DND-41 (cell line): ENCODE measurements at regions not wholly inside any gene's neighbourhood (a gene's known extent, or its start where the extent isn't known, plus 50 kb on each side); places are given as distances from the start of the nearest gene placed in this dataset.

Experiments used
- ATAC-seq: fragments of 200-7000 bp; cut with Tn5 transposase; 3 replicates; pipeline ENCODE4 v1.9.1; 2021; ENCODE audit warnings: low read depth; ENCODE audit not compliant: insufficient read depth
- DNase-seq: peaks from one replicate; pipeline ENCODE4 v3.0.0-alpha.2; 2020
- H2AFZ ChIP-seq: 2 replicates; pipeline ENCODE4 v1.6.0; 2012; ENCODE audit warnings: low read depth, low read length
- H3K27ac ChIP-seq: 2 replicates; pipeline ENCODE4 v1.5.1; 2012; ENCODE audit warnings: low read length, inconsistent platforms
- H3K27me3 ChIP-seq: fragments of 200-600 bp; sonication (generic); 2 replicates; pipeline ENCODE4 v1.6.0; 2012; ENCODE audit warnings: low read length, mild to moderate bottlenecking, inconsistent platforms; ENCODE audit not compliant: insufficient read depth, poor library complexity
- H3K36me3 ChIP-seq: 2 replicates; pipeline ENCODE4 v1.5.1; 2012; ENCODE audit warnings: low read length, inconsistent platforms; ENCODE audit not compliant: insufficient read depth
- H3K4me1 ChIP-seq: 2 replicates; pipeline ENCODE4 v1.5.1; 2012; ENCODE audit warnings: mild to moderate bottlenecking, low read length; ENCODE audit not compliant: insufficient read depth
- H3K4me2 ChIP-seq: 2 replicates; pipeline ENCODE4 v1.6.0; 2012; ENCODE audit warnings: mild to moderate bottlenecking, moderate library complexity, low read length, inconsistent platforms; ENCODE audit not compliant: insufficient read depth
- H3K4me3 ChIP-seq, 2 experiments: fragments of 200-600 bp in 1 of 2; shearing (Covaris generic) in 1 of 2; 2 replicates each; pipeline ENCODE4 v1.5.1; 2012 to 2016; ENCODE audit warnings: inconsistent platforms in 2 of 2, low read length in 2 of 2, mild to moderate bottlenecking in 2 of 2, low read depth in 1 of 2, moderate library complexity in 1 of 2
- H3K79me2 ChIP-seq: 2 replicates; pipeline ENCODE4 v1.6.0; 2012; ENCODE audit warnings: low read length, inconsistent platforms; ENCODE audit not compliant: insufficient read depth
- H3K9ac ChIP-seq: 2 replicates; pipeline ENCODE4 v1.6.0; 2012; ENCODE audit warnings: low read depth, mild to moderate bottlenecking, inconsistent platforms, low read length, moderate library complexity
- H3K9me3 ChIP-seq: 2 replicates; pipeline ENCODE4 v1.5.1; 2012; ENCODE audit warnings: low read length, moderate library complexity, mild to moderate bottlenecking, inconsistent platforms; ENCODE audit not compliant: insufficient read depth, severe bottlenecking
- H4K20me1 ChIP-seq: 2 replicates; pipeline ENCODE4 v1.6.0; 2012; ENCODE audit warnings: low read length; ENCODE audit not compliant: insufficient read depth
- EZH2 ChIP-seq: IDR thresholded peaks from 3 replicates; pipeline ENCODE4 v1.6.1; 2012; ENCODE audit warnings: borderline replicate concordance, low read depth, mild to moderate bottlenecking, moderate library complexity, low read length, inconsistent platforms; ENCODE audit not compliant: severe bottlenecking
- TF ChIP-seq, protein P1 (sequence below): IDR thresholded peaks from 2 replicates; pipeline ENCODE4 v1.5.1; 2012; ENCODE audit warnings: borderline replicate concordance, low read length, moderate library complexity, mild to moderate bottlenecking; ENCODE audit not compliant: poor library complexity, severe bottlenecking; ENCODE audit errors: extremely low read depth

DNA sequence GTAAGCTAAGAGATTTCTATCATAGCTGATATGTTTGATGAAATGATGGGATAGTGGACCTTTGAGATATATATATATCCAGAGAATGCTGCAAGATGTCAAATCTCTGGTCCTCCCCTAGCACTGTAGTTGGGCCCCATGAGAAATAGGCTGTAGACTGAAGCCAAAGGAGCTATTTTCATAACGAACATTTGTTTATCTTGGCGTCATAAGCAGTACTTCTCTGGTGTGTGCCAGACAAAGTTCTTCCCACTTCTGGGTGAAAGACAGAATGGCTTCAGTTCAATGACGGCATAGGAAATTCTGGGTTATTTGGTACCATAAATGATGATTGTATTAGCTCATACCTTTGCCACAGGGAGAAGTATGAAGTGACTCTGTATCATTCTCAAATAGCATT, 534.3 kb downstream of the SOX5 start:
- Histone ChIP-seq H3K9ac (no peak overlapping the region), H2AFZ (no peak overlapping the region), H3K27ac (no peak overlapping the region), H4K20me1 (no peaks in the 10 kb centered on the region), H3K9me3 (no peaks in the 10 kb centered on the region), H3K4me3 (no peak overlapping the region), H3K4me2 (no peak overlapping the region), H3K27me3 (no peaks in the 10 kb centered on the region), H3K36me3 (no peaks in the 10 kb centered on the region), H3K79me2 (no peaks in the 10 kb centered on the region), H3K4me1 (peaks cover 4% of the 10 kb centered on the region; the same call in 1 of the 2 replicates)
- ATAC-seq (no peak), DNase-seq (no peak)
- TF ChIP-seq EZH2: no peak
- TF ChIP-seq, protein P1, sequence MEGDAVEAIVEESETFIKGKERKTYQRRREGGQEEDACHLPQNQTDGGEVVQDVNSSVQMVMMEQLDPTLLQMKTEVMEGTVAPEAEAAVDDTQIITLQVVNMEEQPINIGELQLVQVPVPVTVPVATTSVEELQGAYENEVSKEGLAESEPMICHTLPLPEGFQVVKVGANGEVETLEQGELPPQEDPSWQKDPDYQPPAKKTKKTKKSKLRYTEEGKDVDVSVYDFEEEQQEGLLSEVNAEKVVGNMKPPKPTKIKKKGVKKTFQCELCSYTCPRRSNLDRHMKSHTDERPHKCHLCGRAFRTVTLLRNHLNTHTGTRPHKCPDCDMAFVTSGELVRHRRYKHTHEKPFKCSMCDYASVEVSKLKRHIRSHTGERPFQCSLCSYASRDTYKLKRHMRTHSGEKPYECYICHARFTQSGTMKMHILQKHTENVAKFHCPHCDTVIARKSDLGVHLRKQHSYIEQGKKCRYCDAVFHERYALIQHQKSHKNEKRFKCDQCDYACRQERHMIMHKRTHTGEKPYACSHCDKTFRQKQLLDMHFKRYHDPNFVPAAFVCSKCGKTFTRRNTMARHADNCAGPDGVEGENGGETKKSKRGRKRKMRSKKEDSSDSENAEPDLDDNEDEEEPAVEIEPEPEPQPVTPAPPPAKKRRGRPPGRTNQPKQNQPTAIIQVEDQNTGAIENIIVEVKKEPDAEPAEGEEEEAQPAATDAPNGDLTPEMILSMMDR: no peak

DNA sequence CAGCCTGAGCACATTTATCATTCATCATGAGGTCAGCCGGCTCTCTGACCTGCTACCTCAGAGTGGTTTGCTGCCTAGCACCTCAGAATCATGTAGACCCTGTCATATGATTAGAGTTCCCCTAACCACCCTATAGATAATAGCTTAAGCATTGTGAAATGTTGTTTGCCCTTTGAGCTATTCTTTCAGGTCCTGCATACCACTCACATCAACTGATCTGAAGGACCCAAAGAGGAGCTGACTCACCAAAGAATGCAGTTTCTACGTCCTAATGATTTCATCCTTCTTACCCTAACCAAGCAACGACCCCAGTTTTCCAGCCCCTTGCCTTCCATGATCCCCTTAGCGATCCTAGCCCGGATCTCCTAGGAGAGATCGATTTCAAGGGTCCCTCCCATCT, 527.9 kb downstream of the SOX5 start:
- ATAC-seq (no peak), DNase-seq (no peak)
- no peak overlapping the region for H3K4me3 ChIP-seq
- no peak overlapping the region for H3K4me2 ChIP-seq
- H3K9me3 ChIP-seq: no peaks in the 10 kb centered on the region
- no peaks in the 10 kb centered on the region for H3K36me3 ChIP-seq
- no peak overlapping the region for H3K27ac ChIP-seq
- peaks cover 2% of the 10 kb centered on the region for H3K27me3 ChIP-seq
- H2AFZ ChIP-seq: no peak overlapping the region
- H3K9ac ChIP-seq: no peak overlapping the region
- TF ChIP-seq, protein P1: no peak
- no peak for TF ChIP-seq EZH2
- H3K4me1 ChIP-seq: no peaks in the 10 kb centered on the region
- H4K20me1 ChIP-seq: no peaks in the 10 kb centered on the region
- H3K79me2 ChIP-seq: no peaks in the 10 kb centered on the region

DNA sequence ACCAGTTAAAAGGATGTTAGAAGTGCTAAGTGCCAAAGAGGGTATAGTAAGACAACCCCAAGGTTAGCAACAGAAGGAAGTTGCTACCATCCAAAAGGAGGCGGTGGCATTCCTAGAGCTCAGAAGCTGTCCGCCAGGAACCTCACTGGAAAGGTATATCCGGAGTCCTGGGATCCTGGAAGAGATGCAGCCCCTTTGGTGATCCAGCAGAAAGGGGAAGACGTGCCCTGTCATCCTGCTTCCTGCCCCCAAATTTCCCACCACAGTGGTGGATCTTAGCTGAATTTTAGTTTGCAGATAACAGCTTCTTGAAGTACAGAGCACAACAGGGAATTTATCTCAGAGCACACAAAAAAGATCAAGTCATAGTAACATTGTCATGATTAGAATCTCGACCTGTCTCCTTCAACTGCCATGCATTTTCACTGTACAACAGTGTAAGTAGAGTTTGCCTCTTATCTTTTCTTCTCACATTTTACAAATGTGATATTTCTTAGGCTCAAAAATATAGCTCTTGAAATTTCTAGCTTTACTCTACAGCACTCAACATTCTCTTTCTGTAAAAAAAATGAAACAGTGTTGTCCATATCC, 526.3 kb downstream of the SOX5 start:
- H3K36me3 ChIP-seq: no peaks in the 10 kb centered on the region
- no peak overlapping the region for H3K4me2 ChIP-seq
- DNase-seq: no peak
- no peak for TF ChIP-seq EZH2
- TF ChIP-seq, protein P1: no peak
- H3K9me3 ChIP-seq: no peaks in the 10 kb centered on the region
- no peaks in the 10 kb centered on the region for H4K20me1 ChIP-seq
- no peaks in the 10 kb centered on the region for H3K4me1 ChIP-seq
- no peak overlapping the region for H3K9ac ChIP-seq
- no peaks in the 10 kb centered on the region for H3K79me2 ChIP-seq
- no peak overlapping the region for H2AFZ ChIP-seq
- H3K4me3 ChIP-seq: no peak overlapping the region
- ATAC-seq: no peak
- no peak overlapping the region for H3K27ac ChIP-seq
- H3K27me3 ChIP-seq: peaks cover 2% of the 10 kb centered on the region
